Thyroid gland (tissue), 4 donors: ENCODE measurements at regions not wholly inside any gene's neighbourhood (a gene's known extent, or its start where the extent isn't known, plus 50 kb on each side); places are given as distances from the start of the nearest gene placed in this dataset.

Experiments used
- DNase-seq, 2 donors: peaks; one replicate each; pipeline ENCODE4 v3.0.0-alpha.2; 2019
- H3K27ac ChIP-seq, 3 donors: fragments of 200-600 bp; sonication (generic); 1 replicate in 2 of 3; 2 replicates in 1 of 3; pipeline ENCODE4 v1.5.1; 2016 to 2019; ENCODE audit warnings: mild to moderate bottlenecking in 1 of 3, moderate library complexity in 1 of 3
- H3K27me3 ChIP-seq: fragments of 200-600 bp; sonication (generic); one replicate; pipeline ENCODE4 v1.5.1; 2019
- H3K36me3 ChIP-seq, 2 donors: fragments of 200-600 bp; sonication (generic); one replicate each; pipeline ENCODE4 v1.5.1; 2016 to 2019
- H3K4me1 ChIP-seq, 2 donors: fragments of 200-600 bp; sonication (generic); one replicate each; pipeline ENCODE4 v1.5.1; 2017 to 2019
- H3K4me3 ChIP-seq, 3 donors: fragments of 200-600 bp; sonication (generic); replicated peaks in 1 of 3; 1 replicate in 2 of 3; 2 replicates in 1 of 3; pipeline ENCODE4 v1.5.1; 2016; ENCODE audit warnings: mild to moderate bottlenecking in 1 of 3
- H3K9me3 ChIP-seq: fragments of 200-600 bp; sonication (generic); one replicate; pipeline ENCODE4 v1.5.1; 2017
- CTCF ChIP-seq, 6 experiments: fragments of 200-600 bp in 3 of 6; fragments of 450-650 bp in 3 of 6; sonication (generic) in 3 of 6; IDR thresholded peaks; one replicate each; pipeline ENCODE4 v1.5.1; 2016 to 2019; ENCODE audit warnings: antibody characterized with exemption in 6 of 6, mild to moderate bottlenecking in 2 of 6, inconsistent platforms in 1 of 6, moderate library complexity in 1 of 6
- POLR2A ChIP-seq, 2 donors: fragments of 450-650 bp; IDR thresholded peaks; one replicate each; pipeline ENCODE4 v1.6.1; 2017; ENCODE audit warnings: antibody characterized with exemption in 2 of 2, mild to moderate bottlenecking in 2 of 2, moderate library complexity in 1 of 2
- WGBS, 2 donors: methylation state at CpG; one replicate each; pipeline ENCODE4 v1.1.5; 2017; 5-methylcytosine and 5-hydroxymethylcytosine counted together
- intact Hi-C: fragments of 100-400 bp; cut with DNase I; formaldehyde crosslinking; loops from one replicate; pipeline ENCODE4 v1.15.1; 2023

GRCh38 chr22:49448526-49448925 is 379.1 kb downstream of the BRD1 start:
- Histone ChIP-seq H3K4me1 (no peaks in the 10 kb centered on the region), H3K4me3 (no peak overlapping the region), H3K36me3 (no peaks in the 10 kb centered on the region), H3K27me3 (no peaks in the 10 kb centered on the region), H3K9me3 (no peaks in the 10 kb centered on the region), H3K27ac (no peak overlapping the region)
- TF ChIP-seq CTCF (IDR thresholded peaks at IDR 0.05) (no peak), POLR2A (IDR thresholded peaks at IDR 0.05) (no peak)
- intact Hi-C loops = no loop called here
- no peak for DNase-seq
- 55 to 74% methylated on average over 14 of the region's 14 CpGs for WGBS, 2 donors

- 86 to 88% methylated on average over 4 to 13 of the region's 13 CpGs for WGBS, 2 donors
- H3K4me3 ChIP-seq = no peak overlapping the region
- H3K27me3 ChIP-seq = no peaks in the 10 kb centered on the region
- no peaks in the 10 kb centered on the region for H3K4me1 ChIP-seq
- no peaks in the 10 kb centered on the region for H3K36me3 ChIP-seq
- no peak overlapping the region for H3K27ac ChIP-seq
- DNase-seq = no peak
- no peaks in the 10 kb centered on the region for H3K9me3 ChIP-seq
- intact Hi-C loops = no loop called here
- no peak for TF ChIP-seq POLR2A (IDR thresholded peaks at IDR 0.05)
- TF ChIP-seq CTCF (IDR thresholded peaks at IDR 0.05) = no peak
These were observed 379.8 kb downstream of the BRD1 start for GRCh38 chr22:49447837-49448236.

GRCh38 chr22:49446759-49447710 is 380.6 kb downstream of the BRD1 start:
- intact Hi-C loops = no loop called here
- no peak for TF ChIP-seq POLR2A (IDR thresholded peaks at IDR 0.05)
- no peak for TF ChIP-seq CTCF (IDR thresholded peaks at IDR 0.05)
- WGBS, 2 donors = 77 to 87% methylated on average over 18 to 20 of the region's 21 CpGs
- Histone ChIP-seq H3K9me3 (no peaks in the 10 kb centered on the region), H3K27me3 (no peaks in the 10 kb centered on the region), H3K36me3 (no peaks in the 10 kb centered on the region), H3K4me3 (no peak overlapping the region), H3K27ac (no peak overlapping the region), H3K4me1 (no peaks in the 10 kb centered on the region)
- no peak for DNase-seq

- Histone ChIP-seq H3K9me3 (no peaks in the 10 kb centered on the region), H3K27ac (no peak overlapping the region), H3K4me3 (no peak overlapping the region), H3K36me3 (no peaks in the 10 kb centered on the region), H3K4me1 (no peaks in the 10 kb centered on the region), H3K27me3 (no peaks in the 10 kb centered on the region)
- intact Hi-C loops = no loop called here
- DNase-seq = no peak
- WGBS, 2 donors = 83 to 84% methylated on average over 18 of the region's 18 CpGs
- no peak for TF ChIP-seq CTCF (IDR thresholded peaks at IDR 0.05)
- no peak for TF ChIP-seq POLR2A (IDR thresholded peaks at IDR 0.05)
These were observed 381.4 kb downstream of the BRD1 start for GRCh38 chr22:49446145-49446758.

GRCh38 chr22:49444781-49445180 is 382.9 kb downstream of the BRD1 start:
- Histone ChIP-seq H3K4me1 (no peaks in the 10 kb centered on the region), H3K9me3 (no peaks in the 10 kb centered on the region), H3K36me3 (no peaks in the 10 kb centered on the region), H3K27me3 (no peaks in the 10 kb centered on the region), H3K4me3 (no peak overlapping the region), H3K27ac (no peak overlapping the region)
- 75 to 81% methylated on average over 14 of the region's 14 CpGs for WGBS, 2 donors
- intact Hi-C loops = no loop called here
- no peak for DNase-seq
- TF ChIP-seq POLR2A (IDR thresholded peaks at IDR 0.05) = no peak
- no peak for TF ChIP-seq CTCF (IDR thresholded peaks at IDR 0.05)
